Erythroblast (primary cell): ENCODE measurements at regions not wholly inside any gene's neighbourhood (a gene's known extent, or its start where the extent isn't known, plus 50 kb on each side); places are given as distances from the start of the nearest gene placed in this dataset.
"Not testable (repeated sequence)": the region's sequence is repeated elsewhere in the genome, so short reads cannot be mapped to it uniquely, and the experiment has no call there.

Experiments
- DNase-seq, 2 experiments: peaks; one replicate each; lab custom pipeline; 2025; lab: John Stamatoyannopoulos, UW
- GATA1 ChIP-seq: IDR thresholded peaks from 2 replicates; pipeline ENCODE4 v1.6.1; 2011; ENCODE audit warnings: low read depth, mild to moderate bottlenecking, control low read depth, low read length, moderate library complexity
- POLR2A ChIP-seq: IDR thresholded peaks from 2 replicates; pipeline ENCODE4 v1.6.1; 2011; ENCODE audit warnings: mild to moderate bottlenecking, low read length

DNA sequence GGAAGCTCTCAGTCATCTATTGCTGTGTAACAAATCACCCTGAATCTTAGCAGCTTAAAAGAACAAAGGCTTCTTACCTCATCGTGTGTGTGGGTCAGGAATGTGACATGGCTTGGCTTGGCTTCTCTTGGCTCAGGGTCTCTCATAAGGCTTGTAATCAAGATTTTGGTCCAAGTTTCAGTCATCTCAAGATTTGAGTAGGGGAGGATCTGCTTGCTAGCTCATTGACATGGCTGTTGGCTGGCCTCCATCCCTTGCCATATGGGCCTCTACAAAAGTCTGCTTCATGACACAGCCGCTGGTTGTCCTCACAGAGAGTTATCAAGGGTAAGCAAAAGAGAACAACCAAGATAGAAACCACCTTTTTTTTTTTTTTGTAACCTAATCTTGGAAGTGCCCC lies 207.7 kb downstream of the PTPRC start:
- no peak for DNase-seq
- no peak for TF ChIP-seq POLR2A
- TF ChIP-seq GATA1 = no peak

DNA sequence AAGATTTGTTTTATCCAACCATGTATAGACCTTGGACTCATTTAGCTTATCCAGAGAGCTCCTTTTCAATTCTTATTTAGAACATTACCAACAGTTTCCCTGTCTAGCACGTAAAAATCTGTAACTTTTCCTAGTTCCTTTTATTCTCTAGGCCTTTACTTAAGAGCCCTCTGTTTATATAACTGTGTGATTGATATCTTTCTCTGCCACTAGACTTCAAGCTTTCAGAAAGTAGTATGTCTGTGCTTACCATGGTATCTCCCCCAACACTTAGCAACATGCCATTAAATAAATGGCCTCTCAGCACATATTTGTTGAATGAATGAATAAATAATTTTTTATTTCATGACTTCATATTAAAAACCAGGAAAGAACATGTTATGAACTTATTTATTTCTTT lies 209.4 kb downstream of the PTPRC start:
- no peak for DNase-seq
- TF ChIP-seq POLR2A (no peak), GATA1 (no peak)

DNA sequence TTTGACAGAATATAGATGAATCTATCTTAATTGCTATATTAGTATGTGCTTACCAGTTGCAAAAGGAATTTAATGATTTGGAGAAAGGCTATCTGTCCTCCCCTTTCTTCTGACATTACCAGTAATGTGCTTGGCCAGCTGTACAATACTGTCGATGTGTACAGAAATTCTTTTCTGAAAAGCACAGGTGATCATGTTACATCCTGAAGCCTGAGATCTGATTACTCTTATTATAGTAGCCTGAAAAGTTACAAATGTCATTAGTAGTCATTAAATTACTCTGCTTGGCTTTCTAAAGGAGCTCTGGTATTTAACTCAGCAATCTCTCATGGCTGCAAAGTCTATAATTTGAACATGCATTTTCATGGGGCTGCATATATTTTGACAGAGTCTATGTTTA lies 209.8 kb downstream of the PTPRC start:
- TF ChIP-seq GATA1 = no peak
- no peak for TF ChIP-seq POLR2A
- DNase-seq = no peak

DNA sequence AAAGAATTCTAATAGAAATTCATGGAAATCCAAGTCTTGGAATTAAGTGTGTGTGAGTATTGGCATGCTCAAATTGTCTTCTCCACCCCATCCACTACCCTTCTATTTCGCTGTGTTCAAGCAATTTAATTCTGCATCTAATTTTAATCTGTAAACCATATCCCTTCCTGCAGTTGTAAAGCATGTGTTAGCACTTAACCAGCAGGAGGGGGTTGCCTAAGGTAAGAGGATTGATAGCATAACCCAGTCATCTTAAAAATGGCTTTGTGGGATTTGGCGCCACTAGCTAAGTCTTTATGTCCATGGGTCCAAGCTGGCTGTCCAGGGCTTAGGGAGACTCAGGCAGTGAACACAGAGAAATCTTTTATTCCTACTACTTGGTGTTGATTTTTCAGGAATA lies 210.3 kb downstream of the PTPRC start:
- DNase-seq = no peak
- no peak for TF ChIP-seq GATA1
- TF ChIP-seq POLR2A = no peak

DNA sequence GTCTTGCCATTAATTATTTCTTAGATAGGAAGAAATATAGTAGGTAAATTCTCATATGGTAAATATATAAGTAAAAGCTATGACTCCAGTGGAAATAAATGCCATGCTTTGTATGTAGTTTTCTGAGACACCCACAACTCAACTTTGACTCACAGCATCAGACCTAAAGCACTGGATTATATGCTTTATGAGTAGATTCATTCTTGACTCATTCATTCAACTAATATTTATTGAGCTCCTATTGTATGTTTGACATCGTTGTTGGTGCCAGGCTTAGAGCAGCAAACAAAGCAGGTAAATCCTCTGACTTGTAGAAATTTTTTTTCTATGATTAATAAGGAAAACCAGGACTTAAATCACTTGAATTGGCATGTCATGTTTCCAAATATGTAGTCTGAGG lies 211.4 kb downstream of the PTPRC start:
- no peak for TF ChIP-seq POLR2A
- TF ChIP-seq GATA1 = no peak
- no peak for DNase-seq

DNA sequence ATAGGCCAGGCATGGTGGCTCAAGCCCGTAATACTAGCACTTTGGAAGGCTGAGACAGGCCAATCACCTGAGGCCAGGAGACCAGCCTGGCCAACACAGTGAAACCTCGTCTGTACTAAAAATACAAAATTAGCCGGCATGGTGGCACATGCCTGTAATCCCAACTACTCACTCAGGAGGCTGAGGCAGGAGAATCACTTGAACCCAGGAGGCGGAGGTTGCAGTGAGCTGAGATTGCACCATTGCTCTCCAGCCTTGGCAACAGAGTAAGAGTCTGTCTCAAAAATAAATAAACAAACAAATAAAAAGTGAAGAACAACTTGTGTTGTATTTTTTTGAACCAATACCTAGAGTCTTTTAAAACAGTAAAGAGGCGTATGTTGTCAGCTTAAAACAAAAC lies 212.1 kb downstream of the PTPRC start:
- not testable (repeated sequence) for DNase-seq

DNA sequence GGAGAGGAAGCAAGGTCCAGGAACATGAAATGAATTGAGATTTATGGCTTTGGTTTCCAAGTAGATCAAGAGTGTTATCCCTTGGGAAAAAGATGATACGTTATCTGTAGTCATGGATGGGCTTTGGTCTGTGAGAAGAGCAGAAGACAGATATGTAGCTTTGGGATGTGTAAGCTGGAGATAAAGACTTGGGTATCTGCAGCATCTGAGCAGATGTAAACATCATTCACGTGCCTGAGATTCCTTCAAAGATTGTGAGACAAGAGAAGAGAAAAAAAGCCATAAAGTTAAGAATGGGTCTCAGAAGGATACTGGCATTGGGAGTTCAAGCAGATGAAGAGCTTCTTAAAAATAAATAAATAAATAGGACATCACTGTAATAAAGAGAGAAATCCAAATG lies 217.8 kb downstream of the PTPRC start:
- no peak for DNase-seq

DNA sequence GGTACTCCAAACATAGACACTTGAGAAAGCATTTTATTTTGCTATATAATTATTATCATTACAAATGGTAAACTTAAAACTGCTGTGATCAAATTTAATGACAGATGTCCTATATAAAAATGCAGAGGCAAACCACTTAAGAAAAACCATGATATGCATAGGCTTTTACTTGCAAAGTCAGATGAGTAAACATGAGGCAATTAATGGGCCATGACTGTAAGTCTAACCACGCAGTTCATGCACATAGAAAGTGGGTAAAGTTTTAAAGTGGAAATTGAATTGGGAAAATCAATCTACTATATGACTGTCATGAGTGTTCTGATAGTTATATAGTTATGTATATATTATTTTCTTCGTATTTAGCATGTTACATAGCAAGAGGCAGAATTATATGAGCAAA lies 219.2 kb downstream of the PTPRC start:
- no peak for DNase-seq

More for the DNA sequence above, 217.8 kb downstream of the PTPRC start:
- TF ChIP-seq POLR2A (no peak), GATA1 (no peak)

DNA sequence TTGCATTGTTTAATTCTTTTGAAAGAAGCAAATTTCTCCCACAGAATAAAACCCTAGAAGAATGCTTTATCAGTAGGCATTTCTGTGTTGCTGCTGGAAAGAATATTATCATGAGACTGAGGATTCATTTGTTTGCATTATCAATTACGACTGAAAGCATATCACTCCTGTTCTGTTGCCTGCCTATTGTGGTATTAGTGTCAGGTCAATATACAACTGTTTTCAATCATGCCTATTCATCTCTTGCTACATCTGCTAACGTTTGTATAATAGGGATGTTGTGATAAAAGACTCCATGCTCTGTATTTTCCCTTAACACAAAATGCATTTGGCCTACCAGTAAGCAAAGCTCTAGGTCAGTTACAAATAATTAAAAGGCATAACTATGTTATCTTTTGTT lies 221.5 kb downstream of the PTPRC start:
- TF ChIP-seq POLR2A = no peak
- TF ChIP-seq GATA1 = no peak
- DNase-seq = no peak

More for the DNA sequence above, 219.2 kb downstream of the PTPRC start:
- no peak for TF ChIP-seq POLR2A
- TF ChIP-seq GATA1 = no peak

DNA sequence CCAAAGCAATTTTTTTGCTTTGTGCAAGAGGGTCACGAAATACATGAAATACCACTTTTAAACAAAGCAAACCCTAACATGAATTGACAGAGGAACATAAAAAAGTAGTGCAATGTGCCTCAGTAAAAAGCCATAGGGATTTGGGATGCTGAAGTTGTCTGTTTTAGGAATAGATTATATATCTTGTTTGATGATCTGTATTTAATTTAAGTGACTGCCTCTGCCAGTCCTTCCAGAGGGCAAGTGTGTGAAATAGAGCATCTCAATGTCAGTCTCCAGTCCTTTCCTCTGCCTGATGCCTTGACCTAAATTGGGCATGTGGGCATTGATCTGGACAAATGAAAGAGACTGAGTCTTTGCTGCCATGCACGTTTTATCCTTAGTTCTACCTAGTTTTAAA lies 222.8 kb downstream of the PTPRC start:
- TF ChIP-seq POLR2A = no peak
- no peak for TF ChIP-seq GATA1
- DNase-seq = no peak

DNA sequence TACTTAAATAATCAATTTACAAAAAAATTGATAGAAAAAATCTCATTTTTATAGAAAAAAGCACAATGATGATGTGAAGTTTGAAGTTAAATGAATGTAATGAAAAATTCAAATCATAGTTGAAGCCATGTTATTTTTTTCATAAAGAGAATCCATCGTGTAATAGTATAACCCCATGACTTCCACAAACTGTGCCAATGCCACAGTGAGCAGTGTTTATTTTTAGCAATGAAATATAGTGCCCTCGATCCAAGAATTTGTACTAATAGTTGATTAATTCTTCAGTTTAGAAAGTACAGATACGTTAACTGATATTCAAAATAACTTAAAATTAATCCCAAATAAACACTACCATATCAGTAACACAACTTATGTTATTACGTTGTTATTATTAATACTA lies 225.9 kb downstream of the PTPRC start:
- DNase-seq = no peak
- TF ChIP-seq POLR2A = no peak
- TF ChIP-seq GATA1 = no peak

DNA sequence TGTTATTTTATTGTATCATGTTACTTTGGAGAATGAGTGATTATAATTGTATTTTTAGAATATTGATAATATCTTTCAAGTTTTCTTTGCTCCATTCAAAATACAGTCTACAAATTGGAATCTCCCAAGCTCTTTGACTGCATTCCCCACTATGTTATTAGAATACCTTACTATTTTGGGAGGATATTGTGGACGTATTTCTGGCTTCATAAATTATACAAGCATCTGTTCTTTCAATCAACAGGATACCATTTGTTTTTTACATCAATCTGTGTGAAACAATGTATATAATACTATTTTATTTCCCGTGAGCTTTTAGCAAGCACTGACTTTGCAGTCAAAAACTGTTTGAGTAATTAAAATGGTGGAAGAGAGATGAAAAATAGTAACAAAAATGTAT lies 226.5 kb downstream of the PTPRC start:
- DNase-seq = no peak
- TF ChIP-seq POLR2A = no peak
- TF ChIP-seq GATA1 = no peak

DNA sequence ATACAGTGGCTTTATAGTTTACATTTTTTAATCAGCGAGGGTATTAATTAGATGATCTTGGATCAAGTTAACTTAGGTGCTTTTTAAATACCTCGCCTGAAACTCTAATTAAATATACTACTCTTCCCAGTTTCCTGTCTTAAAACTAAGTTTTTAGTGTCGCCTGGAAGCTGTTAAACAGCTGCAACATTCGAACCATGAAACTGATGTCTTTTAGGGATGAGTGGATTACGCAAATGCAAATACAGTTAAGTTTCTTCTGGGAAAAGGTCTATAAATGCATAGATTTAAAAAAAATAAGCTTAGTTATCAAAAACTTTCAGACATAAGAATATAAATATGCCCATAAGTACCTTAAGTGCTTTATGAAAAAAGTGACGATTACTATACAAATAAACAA lies 228.3 kb downstream of the PTPRC start:
- no peak for DNase-seq
- TF ChIP-seq POLR2A (no peak), GATA1 (no peak)

DNA sequence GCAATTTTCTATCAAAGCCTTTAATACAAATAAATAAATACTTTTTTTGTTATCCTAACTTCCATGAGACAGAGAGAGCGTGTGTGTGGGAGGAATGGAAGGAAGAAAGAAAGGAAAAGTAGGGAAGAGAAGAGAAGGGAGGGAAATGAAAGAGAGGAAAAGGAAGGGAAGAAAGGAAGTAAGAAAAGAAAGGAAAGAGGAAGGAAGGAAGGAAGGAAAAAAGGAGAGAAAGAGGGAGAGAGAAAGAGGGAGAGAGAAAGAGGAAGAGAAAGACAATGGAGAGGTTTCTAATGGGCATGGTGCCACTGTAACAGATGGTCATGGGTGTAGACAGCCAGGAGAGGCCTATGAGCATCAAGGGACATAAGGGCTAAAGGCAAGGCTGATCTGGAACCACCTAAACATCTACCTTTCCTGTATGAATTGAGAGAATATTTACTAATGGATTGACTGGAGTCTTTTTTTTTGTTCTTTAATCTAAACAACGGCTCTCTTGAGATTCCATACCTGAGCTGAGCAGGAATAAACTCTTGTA lies 234.9 kb downstream of the PTPRC start:
- no peak for DNase-seq
- TF ChIP-seq GATA1 = no peak
- no peak for TF ChIP-seq POLR2A

DNA sequence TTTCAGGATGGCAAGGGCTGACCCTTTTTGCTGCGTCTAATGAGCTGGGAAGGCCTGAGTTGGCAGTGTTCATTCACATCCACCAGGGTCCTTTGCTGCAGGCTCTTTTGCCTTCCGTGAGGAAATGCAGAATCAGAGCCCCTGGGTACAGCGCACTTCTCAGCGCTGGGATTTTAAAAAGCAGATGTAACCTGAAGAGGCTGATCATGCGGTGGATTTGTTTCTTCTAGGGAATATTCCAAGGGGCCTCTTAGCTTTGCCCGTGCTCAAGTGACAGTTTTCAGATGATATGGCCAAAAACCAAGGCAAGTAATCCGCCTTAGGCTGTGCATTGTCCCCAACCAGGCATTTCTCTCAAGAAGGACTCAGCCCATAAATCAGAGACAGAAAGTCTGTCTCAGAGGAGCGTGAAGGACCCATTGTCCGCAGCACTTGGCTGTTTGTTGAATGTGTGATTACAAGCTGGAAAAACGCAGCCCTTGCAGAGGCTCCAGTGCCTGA lies 237.6 kb downstream of the PTPRC start:
- no peak for DNase-seq
- TF ChIP-seq GATA1 (no peak), POLR2A (no peak)
